ENCODE measurements at regions not wholly inside any gene's neighbourhood (a gene's known extent, or its start where the extent isn't known, plus 50 kb on each side); places are given as distances from the start of the nearest gene placed in this dataset.

DNA sequence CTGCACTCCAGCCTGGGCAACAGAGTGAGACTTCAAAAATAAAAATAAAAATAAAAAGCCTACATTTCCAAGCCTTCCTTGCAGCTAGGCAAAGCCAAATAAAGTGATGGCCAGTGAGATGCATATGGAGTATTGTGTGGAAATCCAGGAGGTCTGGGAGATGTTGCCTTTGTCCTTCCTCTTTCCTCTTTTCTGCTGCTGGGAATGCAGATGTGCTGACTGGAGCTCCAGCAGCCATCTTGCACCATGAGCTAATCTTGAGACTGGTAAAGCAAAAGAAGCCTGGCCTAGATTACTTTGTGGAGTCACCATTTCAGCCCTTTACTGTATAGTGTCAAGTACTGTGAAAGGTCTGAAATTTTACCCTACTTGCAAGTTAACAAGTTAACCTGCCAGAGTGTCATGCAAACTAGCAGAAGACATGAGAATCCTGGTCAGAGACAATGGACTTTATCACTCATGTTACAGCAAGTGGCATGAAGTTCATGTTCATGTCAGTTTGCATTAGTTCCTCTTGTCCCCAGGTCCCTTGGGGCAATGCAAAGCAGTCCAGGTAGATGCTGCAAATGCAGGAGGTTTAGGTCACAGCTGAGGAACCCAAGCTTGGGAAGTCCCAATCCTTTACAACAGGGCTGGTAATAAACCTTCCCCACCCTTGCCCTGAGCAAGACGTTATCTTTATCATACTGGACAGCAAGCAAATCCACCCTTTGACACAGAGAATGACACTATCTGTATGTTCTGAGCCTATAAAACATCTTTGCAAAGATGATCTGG lies 103.1 kb downstream of the TLE3 start:
- DNase-seq (ENCODE audit: low read depth in 2 of 2, low spot score in 1 of 2) = no peak

- DNase-seq (ENCODE audit: low read depth in 2 of 2, low spot score in 1 of 2) = no peak
Measured at GRCh38 chr15:69996321-69997160, 101.2 kb downstream of the TLE3 start.

DNA sequence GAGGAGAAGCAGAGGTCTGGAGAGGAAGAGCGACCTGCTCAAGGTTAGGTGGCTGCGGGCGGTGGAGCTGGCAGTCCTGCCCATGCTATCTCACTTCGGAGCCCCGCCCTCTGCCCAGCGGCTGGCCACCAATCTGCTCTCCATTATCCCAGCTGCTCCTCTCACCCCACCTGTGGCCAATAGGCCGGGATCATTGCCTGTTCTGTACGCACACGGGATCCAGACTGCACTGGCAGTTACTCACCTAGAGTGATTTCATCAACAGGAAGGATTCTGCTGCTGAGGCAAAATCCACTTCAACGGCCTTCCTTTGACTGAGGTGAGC lies 100.6 kb downstream of the TLE3 start:
- DNase-seq (ENCODE audit: low read depth in 2 of 2, low spot score in 1 of 2) = no peak
